PC-9 (cell line): ENCODE measurements at regions not wholly inside any gene's neighbourhood (a gene's known extent, or its start where the extent isn't known, plus 50 kb on each side); places are given as distances from the start of the nearest gene placed in this dataset.

Source experiments
- BruUV-seq: library from RNA; stranded (reverse); fragments of 400-500 nt; replicated peaks from 2 replicates; lab custom pipeline; 2021; lab: Mats Ljungman, UMichigan
- CTCF ChIA-PET: fragments of 300-600 bp; sonication (Branson Sonifier 250); formaldehyde crosslinking; loops from one replicate; lab custom pipeline; 2022; ENCODE audit warnings: antibody characterized with exemption; lab: Charles Lee
- POLR2A ChIA-PET: fragments of 300-600 bp; sonication (Branson Sonifier 250); formaldehyde crosslinking; loops from one replicate; lab custom pipeline; 2022; ENCODE audit warnings: antibody characterized with exemption; ENCODE audit not compliant: unreplicated experiment; lab: Charles Lee
- DNase-seq, 2 experiments: peaks; one replicate each; pipeline versions ENCODE4 v3.0.0 to v3.0.0-alpha.2; 2015 to 2022; ENCODE audit warnings: mixed read lengths in 1 of 2
- H2AFZ ChIP-seq: fragments of 200-600 bp; sonication (generic); 2 replicates; pipeline ENCODE4 v1.8.1; 2017; ENCODE audit warnings: antibody characterized with exemption
- H3F3A ChIP-seq: fragments of 200-600 bp; sonication (generic); 2 replicates; pipeline ENCODE4 v1.8.1; 2017; ENCODE audit warnings: antibody characterized with exemption, mild to moderate bottlenecking, low read depth; ENCODE audit not compliant: insufficient read depth
- H3K27ac ChIP-seq: fragments of 200-600 bp; sonication (generic); 2 replicates; pipeline ENCODE4 v1.6.1; 2016; ENCODE audit warnings: mixed run types
- H3K27me3 ChIP-seq: fragments of 200-600 bp; sonication (generic); 2 replicates; pipeline ENCODE4 v1.6.1; 2016; ENCODE audit warnings: low read depth, mixed run types; ENCODE audit not compliant: insufficient read depth
- H3K36me3 ChIP-seq: fragments of 200-600 bp; sonication (generic); 2 replicates; pipeline ENCODE4 v1.6.1; 2016; ENCODE audit warnings: low read depth, mixed run types
- H3K4me1 ChIP-seq: fragments of 200-600 bp; sonication (generic); replicated peaks from 2 replicates; pipeline ENCODE4 v1.6.1; 2016; ENCODE audit warnings: mixed run types; ENCODE audit not compliant: insufficient read depth
- H3K4me2 ChIP-seq: fragments of 200-600 bp; sonication (generic); 2 replicates; pipeline ENCODE4 v1.6.1; 2017; ENCODE audit warnings: mixed run types
- H3K4me3 ChIP-seq: fragments of 200-600 bp; sonication (generic); 2 replicates; pipeline ENCODE4 v1.6.1; 2016; ENCODE audit warnings: mixed run types
- H3K79me2 ChIP-seq: fragments of 200-600 bp; sonication (generic); 2 replicates; pipeline ENCODE4 v1.6.1; 2017; ENCODE audit warnings: low read depth, mixed run types
- H3K9me2 ChIP-seq: fragments of 200-600 bp; sonication (generic); 2 replicates; pipeline ENCODE4 v1.8.1; 2017; ENCODE audit warnings: mild to moderate bottlenecking; ENCODE audit not compliant: insufficient read depth
- H3K9me3 ChIP-seq: fragments of 200-600 bp; sonication (generic); 2 replicates; pipeline ENCODE4 v1.8.1; 2016; ENCODE audit warnings: low read depth; ENCODE audit not compliant: insufficient read depth
- H4K20me1 ChIP-seq: fragments of 200-600 bp; sonication (generic); 2 replicates; pipeline ENCODE4 v1.8.1; 2017; ENCODE audit not compliant: insufficient read depth
- CTCF ChIP-seq: fragments of 200-600 bp; sonication (generic); conservative IDR thresholded peaks from 2 replicates; pipeline ENCODE4 v1.6.1; 2017; ENCODE audit warnings: mixed run types, antibody characterized with exemption, mild to moderate bottlenecking, moderate library complexity
- EZH2 ChIP-seq: fragments of 200-600 bp; sonication (generic); IDR thresholded peaks from 2 replicates; pipeline ENCODE4 v1.8.0; 2017; ENCODE audit warnings: antibody characterized with exemption, low read depth
- intact Hi-C: fragments of 100-400 bp; cut with micrococcal nuclease; formaldehyde crosslinking; loops from one replicate; pipeline ENCODE4 v1.10.0; 2022; ENCODE audit not compliant: unreplicated experiment

GRCh38 chr2:21657445-21657844 lies 533.7 kb downstream of the TDRD15 start:
- no peaks in the 10 kb centered on the region for H3K79me2 ChIP-seq
- no peak overlapping the region for H3K4me2 ChIP-seq
- no peak overlapping the region for H2AFZ ChIP-seq
- POLR2A ChIA-PET, result no interaction called here
- no peaks in the 10 kb centered on the region for H3K4me1 ChIP-seq
- no peak overlapping the region for H3K27ac ChIP-seq
- intact Hi-C loops, result no loop called here
- no peaks in the 10 kb centered on the region for H4K20me1 ChIP-seq
- H3F3A ChIP-seq, result no peaks in the 10 kb centered on the region
- peaks cover 14% of the 10 kb centered on the region; the same call in 1 of the 2 replicates for H3K27me3 ChIP-seq
- CTCF ChIA-PET, result no interaction called here
- H3K9me3 ChIP-seq, result no peaks in the 10 kb centered on the region
- H3K4me3 ChIP-seq, result no peak overlapping the region
- H3K9me2 ChIP-seq, result no peaks in the 10 kb centered on the region
- TF ChIP-seq EZH2 (no peak), CTCF (no peak)
- BruUV-seq, result no TSS peak
- no peaks in the 10 kb centered on the region for H3K36me3 ChIP-seq
- DNase-seq, result no peak

DNA sequence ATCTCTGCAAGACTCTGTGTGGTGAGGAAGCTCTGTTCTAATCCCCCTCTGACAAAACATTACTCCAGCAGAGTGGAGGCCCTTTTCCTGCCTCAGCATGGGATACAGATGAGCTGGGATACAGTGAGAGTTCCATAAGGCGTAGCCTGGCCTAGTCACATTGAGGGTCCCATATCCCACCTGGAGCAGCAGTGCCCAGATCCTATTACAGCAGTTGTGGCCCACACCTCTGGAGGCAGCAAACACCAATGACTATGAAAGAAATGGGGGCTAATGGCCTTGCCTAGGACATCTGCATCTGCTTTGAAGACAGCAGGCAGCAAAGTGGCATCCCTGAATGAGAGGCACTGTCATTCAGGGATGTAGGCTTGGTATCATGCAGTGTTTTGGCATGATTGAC lies 534.5 kb downstream of the TDRD15 start:
- Histone ChIP-seq H3F3A (no peaks in the 10 kb centered on the region), H3K4me3 (no peak overlapping the region), H3K27me3 (peaks cover 14% of the 10 kb centered on the region; the same call in 1 of the 2 replicates), H3K4me1 (no peaks in the 10 kb centered on the region), H2AFZ (no peak overlapping the region), H4K20me1 (no peaks in the 10 kb centered on the region), H3K79me2 (no peaks in the 10 kb centered on the region), H3K4me2 (no peak overlapping the region), H3K9me3 (no peaks in the 10 kb centered on the region), H3K27ac (no peak overlapping the region), H3K36me3 (no peaks in the 10 kb centered on the region), H3K9me2 (no peaks in the 10 kb centered on the region)
- BruUV-seq, result no TSS peak
- TF ChIP-seq EZH2, result no peak
- TF ChIP-seq CTCF, result no peak
- intact Hi-C loops, result no loop called here
- DNase-seq, result no peak
- CTCF ChIA-PET, result no interaction called here
- POLR2A ChIA-PET, result no interaction called here

- intact Hi-C loops, result no loop called here
- Histone ChIP-seq H4K20me1 (no peaks in the 10 kb centered on the region), H3K27ac (no peak overlapping the region), H3K27me3 (peaks cover 10% of the 10 kb centered on the region; the same call in 1 of the 2 replicates), H3K4me1 (no peaks in the 10 kb centered on the region), H3K79me2 (no peaks in the 10 kb centered on the region), H3K4me2 (no peak overlapping the region), H2AFZ (no peak overlapping the region), H3K9me3 (no peaks in the 10 kb centered on the region), H3K9me2 (no peaks in the 10 kb centered on the region), H3K4me3 (no peak overlapping the region), H3F3A (no peaks in the 10 kb centered on the region), H3K36me3 (no peaks in the 10 kb centered on the region)
- TF ChIP-seq CTCF, result no peak
- ChIA-PET CTCF (no interaction called here), POLR2A (no interaction called here)
- no TSS peak for BruUV-seq
- no peak for DNase-seq
Observed at GRCh38 chr2:21658907-21659477, 535.2 kb downstream of the TDRD15 start.
